ENCODE measurements at regions not wholly inside any gene's neighbourhood (a gene's known extent, or its start where the extent isn't known, plus 50 kb on each side); places are given as distances from the start of the nearest gene placed in this dataset.

GRCh38 chr6:48979085-48979484, 484.0 kb downstream of the MMUT start:
- TF ChIP-seq POLR2A (IDR thresholded peaks at IDR 0.05; ENCODE audit: extremely low read depth, insufficient read length) (no peak), MYC (IDR thresholded peaks at IDR 0.05; ENCODE audit: low read depth, low read length) (no peak), CTCF (IDR thresholded peaks at IDR 0.05; ENCODE audit: low read depth, low read length) (no peak), MAX (IDR thresholded peaks at IDR 0.05; ENCODE audit: low read depth, low read length) (no peak)
- H3K4me3 ChIP-seq (ENCODE audit: low read depth, low read length), result no peak overlapping the region
- no peak for DNase-seq (ENCODE audit: low read depth)

- TF ChIP-seq POLR2A (IDR thresholded peaks at IDR 0.05; ENCODE audit: extremely low read depth, insufficient read length), result no peak
- no peak for TF ChIP-seq MAX (IDR thresholded peaks at IDR 0.05; ENCODE audit: low read depth, low read length)
- TF ChIP-seq MYC (IDR thresholded peaks at IDR 0.05; ENCODE audit: low read depth, low read length), result no peak
- TF ChIP-seq CTCF (IDR thresholded peaks at IDR 0.05; ENCODE audit: low read depth, low read length), result no peak
- no peak for DNase-seq (ENCODE audit: low read depth)
- no peak overlapping the region for H3K4me3 ChIP-seq (ENCODE audit: low read depth, low read length)
Measured at GRCh38 chr6:48978016-48978415, 485.0 kb downstream of the MMUT start.

- TF ChIP-seq CTCF (IDR thresholded peaks at IDR 0.05; ENCODE audit: low read depth, low read length) (no peak), POLR2A (IDR thresholded peaks at IDR 0.05; ENCODE audit: extremely low read depth, insufficient read length) (no peak), MAX (IDR thresholded peaks at IDR 0.05; ENCODE audit: low read depth, low read length) (no peak), MYC (IDR thresholded peaks at IDR 0.05; ENCODE audit: low read depth, low read length) (no peak)
- H3K4me3 ChIP-seq (ENCODE audit: low read depth, low read length), result no peak overlapping the region
- no peak for DNase-seq (ENCODE audit: low read depth)
Measured at GRCh38 chr6:48977573-48977972, 485.5 kb downstream of the MMUT start.

GRCh38 chr6:48973491-48973890, 489.6 kb downstream of the MMUT start:
- DNase-seq (ENCODE audit: low read depth), result no peak
- TF ChIP-seq CTCF (IDR thresholded peaks at IDR 0.05; ENCODE audit: low read depth, low read length) (no peak), MAX (IDR thresholded peaks at IDR 0.05; ENCODE audit: low read depth, low read length) (no peak), POLR2A (IDR thresholded peaks at IDR 0.05; ENCODE audit: extremely low read depth, insufficient read length) (no peak), MYC (IDR thresholded peaks at IDR 0.05; ENCODE audit: low read depth, low read length) (no peak)
- H3K4me3 ChIP-seq (ENCODE audit: low read depth, low read length), result no peak overlapping the region

GRCh38 chr6:48961781-48962415, 501.2 kb downstream of the MMUT start:
- TF ChIP-seq CTCF (IDR thresholded peaks at IDR 0.05; ENCODE audit: low read depth, low read length) (no peak), MAX (IDR thresholded peaks at IDR 0.05; ENCODE audit: low read depth, low read length) (no peak), MYC (IDR thresholded peaks at IDR 0.05; ENCODE audit: low read depth, low read length) (no peak), POLR2A (IDR thresholded peaks at IDR 0.05; ENCODE audit: extremely low read depth, insufficient read length) (no peak)
- DNase-seq (ENCODE audit: low read depth), result no peak
- H3K4me3 ChIP-seq (ENCODE audit: low read depth, low read length), result no peak overlapping the region

All from NB4 (cell line).